ENCODE measurements at regions not wholly inside any gene's neighbourhood (a gene's known extent, or its start where the extent isn't known, plus 50 kb on each side); places are given as distances from the start of the nearest gene placed in this dataset.

- TF ChIP-seq CTCF (IDR thresholded peaks at IDR 0.05) (no peak), POLR2A (IDR thresholded peaks at IDR 0.05) (no peak)
These were observed 286.9 kb downstream of the ZNF674 start for GRCh38 chrX:46258356-46258755.
